Tibial nerve (tissue), 4 donors: ENCODE measurements at regions not wholly inside any gene's neighbourhood (a gene's known extent, or its start where the extent isn't known, plus 50 kb on each side); places are given as distances from the start of the nearest gene placed in this dataset.

ENCODE experiments used
- DNase-seq, 2 donors: peaks; one replicate each; pipeline ENCODE4 v3.0.0-alpha.2; 2019; ENCODE audit warnings: low spot score in 2 of 2
- H3K27ac ChIP-seq, 4 donors: fragments of 200-600 bp; sonication (generic) in 3 of 4; one replicate each; pipeline ENCODE4 v1.5.1; 2017 to 2019; ENCODE audit warnings: mild to moderate bottlenecking in 1 of 4
- H3K27me3 ChIP-seq, 2 donors: fragments of 200-600 bp; sonication (generic) in 1 of 2; one replicate each; pipeline versions ENCODE4 v1.5.1 to v1.6.0; 2017 to 2019
- H3K36me3 ChIP-seq, 3 donors: fragments of 200-600 bp; sonication (generic); one replicate each; pipeline ENCODE4 v1.5.1; 2018 to 2019
- H3K4me1 ChIP-seq, 4 donors: fragments of 200-600 bp; sonication (generic) in 3 of 4; one replicate each; pipeline ENCODE4 v1.5.1; 2017 to 2019
- H3K4me3 ChIP-seq, 4 donors: fragments of 200-600 bp; sonication (generic) in 3 of 4; one replicate each; pipeline ENCODE4 v1.5.1; 2017 to 2019; ENCODE audit warnings: mild to moderate bottlenecking in 1 of 4, moderate library complexity in 1 of 4
- H3K9me3 ChIP-seq, 4 donors: fragments of 200-600 bp; sonication (generic) in 3 of 4; one replicate each; pipeline ENCODE4 v1.5.1; 2017 to 2019
- CTCF ChIP-seq, 5 experiments: fragments of 200-600 bp in 3 of 5; fragments of 450-650 bp in 2 of 5; sonication (generic) in 3 of 5; IDR thresholded peaks; one replicate each; pipeline ENCODE4 v1.5.1; 2016 to 2019; ENCODE audit warnings: antibody characterized with exemption in 5 of 5, mild to moderate bottlenecking in 3 of 5, moderate library complexity in 2 of 5
- EP300 ChIP-seq, 2 donors: sonication (generic); formaldehyde crosslinking; IDR thresholded peaks; one replicate each; pipeline ENCODE4 v1.6.1; 2017; ENCODE audit warnings: antibody characterized with exemption in 2 of 2, mild to moderate bottlenecking in 1 of 2
- POLR2A ChIP-seq, 2 donors: fragments of 450-650 bp; IDR thresholded peaks; one replicate each; pipeline ENCODE4 v1.6.1; 2017; ENCODE audit warnings: antibody characterized with exemption in 2 of 2, mild to moderate bottlenecking in 2 of 2, moderate library complexity in 2 of 2
- WGBS, 2 donors: methylation state at CpG; one replicate each; pipeline ENCODE4 v1.1.5; 2018; 5-methylcytosine and 5-hydroxymethylcytosine counted together

GRCh38 chr6:7664003-7664402, 61.9 kb upstream of the BMP6 start:
- Histone ChIP-seq H3K4me1 (no peaks in the 10 kb centered on the region), H3K27me3 (no peaks in the 10 kb centered on the region), H3K27ac (no peak overlapping the region), H3K36me3 (no peaks in the 10 kb centered on the region), H3K4me3 (no peak overlapping the region), H3K9me3 (no peaks in the 10 kb centered on the region)
- no peak for TF ChIP-seq EP300 (IDR thresholded peaks at IDR 0.05)
- TF ChIP-seq POLR2A (IDR thresholded peaks at IDR 0.05) = no peak
- no peak for TF ChIP-seq CTCF (IDR thresholded peaks at IDR 0.05)
- no peak for DNase-seq
- 89% methylated on average over 1 of the region's 1 CpG for WGBS, 2 donors

- Histone ChIP-seq H3K9me3 (no peaks in the 10 kb centered on the region), H3K27me3 (no peaks in the 10 kb centered on the region), H3K36me3 (no peaks in the 10 kb centered on the region), H3K27ac (no peak overlapping the region), H3K4me1 (peaks cover 0 to 37% (median 6%) of the 10 kb centered on the region in 4 donors), H3K4me3 (no peak overlapping the region)
- no peak for DNase-seq
- TF ChIP-seq EP300 (IDR thresholded peaks at IDR 0.05) (no peak), POLR2A (IDR thresholded peaks at IDR 0.05) (no peak), CTCF (IDR thresholded peaks at IDR 0.05) (no peak)
- WGBS, 2 donors = 88 to 100% methylated on average over 1 of the region's 1 CpG
Observed at GRCh38 chr6:7668936-7669335, 57.0 kb upstream of the BMP6 start.

- no peaks in the 10 kb centered on the region for H3K9me3 ChIP-seq
- 88 to 94% methylated on average over 4 of the region's 4 CpGs for WGBS, 2 donors
- H3K36me3 ChIP-seq = no peaks in the 10 kb centered on the region
- no peak overlapping the region for H3K4me3 ChIP-seq
- H3K4me1 ChIP-seq = peaks cover 0 to 45% (median 7%) of the 10 kb centered on the region in 4 donors
- H3K27me3 ChIP-seq = no peaks in the 10 kb centered on the region
- TF ChIP-seq POLR2A (IDR thresholded peaks at IDR 0.05) (no peak), EP300 (IDR thresholded peaks at IDR 0.05) (no peak), CTCF (IDR thresholded peaks at IDR 0.05) (no peak)
- no peak for DNase-seq
- no peak overlapping the region for H3K27ac ChIP-seq
Observed at GRCh38 chr6:7669742-7670141, 56.2 kb upstream of the BMP6 start.

- whole genome bisulfite sequencing, 2 donors = 26 to 35% methylated on average over 7 of the region's 7 CpGs
- Histone ChIP-seq H3K27me3 (no peaks in the 10 kb centered on the region), H3K9me3 (no peaks in the 10 kb centered on the region), H3K4me1 (peaks cover 0 to 51% (median 7%) of the 10 kb centered on the region in 4 donors), H3K27ac (peak overlapping the region in 2 of 4 donors; percentile 83 to 89), H3K36me3 (no peaks in the 10 kb centered on the region), H3K4me3 (no peak overlapping the region)
- no peak for DNase-seq
- TF ChIP-seq CTCF (IDR thresholded peaks at IDR 0.05) (no peak), POLR2A (IDR thresholded peaks at IDR 0.05) (no peak), EP300 (IDR thresholded peaks at IDR 0.05) (no peak)
Observed at GRCh38 chr6:7671076-7671475, 54.8 kb upstream of the BMP6 start.

GRCh38 chr6:7671581-7671980, 54.3 kb upstream of the BMP6 start:
- 52 to 53% methylated on average over 3 of the region's 3 CpGs for WGBS, 2 donors
- H3K27me3 ChIP-seq = no peaks in the 10 kb centered on the region
- DNase-seq = no peak
- no peak for TF ChIP-seq POLR2A (IDR thresholded peaks at IDR 0.05)
- TF ChIP-seq CTCF (IDR thresholded peaks at IDR 0.05) = no peak
- no peak for TF ChIP-seq EP300 (IDR thresholded peaks at IDR 0.05)
- H3K4me1 ChIP-seq = peaks cover 0 to 51% (median 7%) of the 10 kb centered on the region in 4 donors
- H3K9me3 ChIP-seq = no peaks in the 10 kb centered on the region
- no peak overlapping the region for H3K4me3 ChIP-seq
- no peaks in the 10 kb centered on the region for H3K36me3 ChIP-seq
- peak overlapping the region in 2 of 4 donors; percentile 83 to 89 for H3K27ac ChIP-seq
